ENCODE measurements at regions not wholly inside any gene's neighbourhood (a gene's known extent, or its start where the extent isn't known, plus 50 kb on each side); places are given as distances from the start of the nearest gene placed in this dataset.

DNA sequence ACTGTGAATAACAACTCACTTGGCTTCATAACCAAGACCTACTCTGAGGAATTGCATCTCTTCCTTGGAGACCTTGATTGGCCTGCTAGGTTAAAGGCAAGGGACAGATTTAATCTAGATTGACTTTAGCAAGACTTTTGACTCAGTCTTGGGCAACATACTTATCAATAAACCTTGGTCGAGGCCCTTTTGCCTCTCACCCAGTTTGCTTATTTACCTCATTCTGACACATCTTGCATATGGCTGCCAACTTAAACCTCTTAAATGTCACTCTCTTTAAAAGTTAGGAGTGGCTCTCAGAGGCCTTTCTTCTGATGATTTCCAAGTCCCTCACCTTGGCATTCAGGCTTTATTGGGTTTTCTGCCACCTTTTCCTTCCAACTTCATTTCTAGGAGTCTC, 124.5 kb downstream of the BAMBI start:
- no peak for DNase-seq (ENCODE audit: low spot score)
- TF ChIP-seq, protein P1, sequence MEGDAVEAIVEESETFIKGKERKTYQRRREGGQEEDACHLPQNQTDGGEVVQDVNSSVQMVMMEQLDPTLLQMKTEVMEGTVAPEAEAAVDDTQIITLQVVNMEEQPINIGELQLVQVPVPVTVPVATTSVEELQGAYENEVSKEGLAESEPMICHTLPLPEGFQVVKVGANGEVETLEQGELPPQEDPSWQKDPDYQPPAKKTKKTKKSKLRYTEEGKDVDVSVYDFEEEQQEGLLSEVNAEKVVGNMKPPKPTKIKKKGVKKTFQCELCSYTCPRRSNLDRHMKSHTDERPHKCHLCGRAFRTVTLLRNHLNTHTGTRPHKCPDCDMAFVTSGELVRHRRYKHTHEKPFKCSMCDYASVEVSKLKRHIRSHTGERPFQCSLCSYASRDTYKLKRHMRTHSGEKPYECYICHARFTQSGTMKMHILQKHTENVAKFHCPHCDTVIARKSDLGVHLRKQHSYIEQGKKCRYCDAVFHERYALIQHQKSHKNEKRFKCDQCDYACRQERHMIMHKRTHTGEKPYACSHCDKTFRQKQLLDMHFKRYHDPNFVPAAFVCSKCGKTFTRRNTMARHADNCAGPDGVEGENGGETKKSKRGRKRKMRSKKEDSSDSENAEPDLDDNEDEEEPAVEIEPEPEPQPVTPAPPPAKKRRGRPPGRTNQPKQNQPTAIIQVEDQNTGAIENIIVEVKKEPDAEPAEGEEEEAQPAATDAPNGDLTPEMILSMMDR (IDR thresholded peaks at IDR 0.05): no peak
- Histone ChIP-seq H3K27ac (no peak overlapping the region), H3K4me3 (no peak overlapping the region)

DNA sequence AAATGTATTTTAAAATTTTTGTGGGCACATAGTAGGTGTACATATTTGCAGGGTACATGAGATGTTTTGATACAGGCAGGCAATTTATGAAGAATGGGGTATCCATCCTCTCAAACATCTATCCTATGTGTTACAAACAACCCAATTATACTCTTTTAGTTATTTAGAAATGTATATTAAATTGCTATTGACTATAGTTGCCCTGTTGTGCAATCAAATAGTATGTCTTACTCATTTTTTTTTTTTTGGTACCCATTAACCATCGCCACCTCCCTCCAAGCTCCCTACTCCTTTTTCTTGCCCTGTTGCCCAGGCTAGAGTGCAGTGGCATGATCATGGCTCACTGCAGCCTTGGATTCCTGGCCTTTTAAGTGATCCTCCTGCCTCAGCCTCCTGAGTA, 128.1 kb downstream of the BAMBI start:
- no peak for DNase-seq (ENCODE audit: low spot score)
- TF ChIP-seq, protein P1 (IDR thresholded peaks at IDR 0.05): no peak
- Histone ChIP-seq H3K4me3 (no peak overlapping the region), H3K27ac (no peak overlapping the region)

DNA sequence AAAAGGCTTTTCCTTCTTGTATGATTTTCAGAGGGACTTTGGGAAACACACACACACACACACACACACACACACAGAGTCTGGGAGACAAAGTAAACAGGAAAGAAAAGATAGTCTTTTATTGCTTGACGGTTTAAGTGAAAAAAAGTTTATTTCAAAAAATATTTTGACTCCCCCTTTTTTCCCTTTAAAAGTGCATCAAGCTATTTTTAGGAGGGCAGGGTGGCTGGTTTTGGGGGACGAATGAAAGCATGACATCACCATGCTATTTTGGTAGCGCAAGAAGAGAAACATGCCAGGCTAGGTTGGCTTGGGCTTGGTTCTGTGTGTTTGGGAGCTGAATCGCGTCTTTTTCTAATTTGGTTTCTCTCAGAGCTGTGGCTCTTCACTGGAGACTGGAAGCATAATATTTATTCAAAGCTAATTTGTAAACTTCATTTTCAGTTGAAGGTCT, 129.2 kb downstream of the BAMBI start:
- Histone ChIP-seq H3K27ac (peak overlapping the region; percentile 70 to 74), H3K4me3 (peak overlapping the region; percentile 50)
- DNase-seq (ENCODE audit: low spot score): no peak
- TF ChIP-seq, protein P1 (IDR thresholded peaks at IDR 0.05): no peak

DNA sequence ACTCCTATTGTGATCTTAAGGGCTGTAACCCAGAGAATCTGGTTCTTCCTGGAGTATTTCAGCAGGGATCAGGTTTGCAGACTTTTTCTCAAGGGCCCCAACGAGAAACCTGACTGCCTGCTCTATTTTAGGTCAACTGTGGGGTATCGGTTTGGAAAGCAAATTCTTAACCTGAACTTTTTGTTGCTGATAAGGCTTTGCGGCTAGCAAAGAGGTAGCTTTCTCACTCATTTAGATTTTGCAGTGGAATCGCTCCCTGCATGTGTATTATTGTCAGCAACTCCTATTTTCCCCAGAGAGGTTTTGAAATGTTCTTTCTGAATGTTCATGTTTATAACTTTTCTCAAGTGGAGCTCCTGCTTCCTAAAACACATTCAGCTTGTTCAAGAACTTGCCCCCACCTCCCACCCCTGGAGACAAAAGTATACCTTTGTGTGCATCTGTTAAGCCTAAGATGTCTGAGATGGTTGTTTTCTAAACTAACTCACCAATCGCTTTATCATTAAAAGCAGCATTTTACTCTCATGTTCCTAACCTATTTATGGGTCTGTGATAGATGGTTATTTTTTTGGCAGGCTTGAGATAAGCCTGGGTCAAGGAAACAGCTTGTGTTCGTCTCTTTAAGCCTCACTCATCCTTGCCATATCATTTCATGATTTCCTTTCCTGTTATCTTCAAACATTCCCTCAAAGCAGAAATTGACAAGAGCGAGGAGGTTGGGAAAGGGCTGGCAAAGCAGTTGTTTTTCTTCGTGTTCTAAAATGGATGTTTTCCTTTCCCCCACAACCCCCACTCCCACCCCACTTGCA, 129.8 kb downstream of the BAMBI start:
- TF ChIP-seq, protein P1 (IDR thresholded peaks at IDR 0.05): no peak
- peak overlapping the region; percentile 70 to 74 for H3K27ac ChIP-seq
- peak overlapping the region; percentile 50 for H3K4me3 ChIP-seq
- DNase-seq (ENCODE audit: low spot score): no peak

DNA sequence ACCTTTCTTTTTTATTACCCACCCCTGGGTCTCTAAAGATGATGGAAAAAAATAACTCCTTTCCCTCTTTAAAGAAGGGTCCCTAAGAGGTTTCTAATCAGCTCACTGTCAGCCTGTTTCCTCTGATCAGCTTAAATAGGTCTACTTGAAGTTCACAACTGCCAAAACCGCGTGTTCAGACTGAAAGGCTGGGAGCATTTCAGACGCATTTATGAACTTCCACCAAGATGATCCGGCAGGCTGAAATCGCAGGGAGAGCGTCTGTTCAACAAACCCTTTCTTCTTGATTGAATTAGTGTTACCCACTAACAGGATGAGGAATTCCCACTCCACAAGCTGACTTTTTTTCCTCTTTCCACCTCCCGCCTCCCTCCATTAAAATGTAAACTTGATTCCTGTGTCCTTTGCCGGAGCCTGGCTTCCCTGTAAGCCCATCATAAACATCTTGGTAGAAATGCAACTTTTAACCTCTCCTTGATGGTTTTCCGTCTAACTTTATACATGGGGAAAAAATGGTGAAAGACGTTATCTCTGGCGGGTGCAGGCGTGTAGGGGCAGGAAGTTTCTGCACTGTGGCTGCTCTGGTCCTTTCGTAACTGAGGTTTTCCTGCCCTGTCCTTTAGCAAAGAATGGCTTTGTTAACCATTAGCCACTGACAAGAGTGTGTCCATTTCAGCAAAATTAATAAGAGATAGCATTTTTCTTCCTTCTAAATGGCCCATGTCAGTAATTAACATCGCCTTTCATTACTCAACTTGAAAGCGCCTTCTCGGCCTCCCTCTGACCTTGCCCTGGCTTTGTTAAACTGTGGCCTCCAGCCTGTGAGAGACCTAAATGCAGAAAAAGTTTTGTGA, 130.7 kb downstream of the BAMBI start:
- TF ChIP-seq, protein P1 (IDR thresholded peaks at IDR 0.05): no peak
- peak overlapping the region; percentile 70 to 74 for H3K27ac ChIP-seq

DNA sequence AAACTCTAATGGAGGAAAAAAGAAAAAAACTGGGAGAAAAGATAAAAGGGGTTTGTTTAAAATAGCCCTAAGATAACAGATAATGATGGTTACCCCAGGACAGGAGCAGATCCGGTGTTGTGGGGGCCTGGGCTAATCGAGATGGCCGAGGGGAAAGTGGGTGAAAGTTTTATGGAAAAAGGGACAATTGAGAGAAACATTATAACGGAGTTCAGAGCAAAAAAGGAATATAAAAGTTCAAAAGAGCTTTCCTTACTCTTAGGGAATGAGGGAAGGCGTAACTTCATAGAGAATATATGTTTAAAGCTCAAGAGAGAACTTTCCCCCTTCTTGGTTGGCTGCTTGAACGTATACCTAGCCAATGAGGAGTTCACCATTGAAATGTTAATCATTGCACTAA, 131.4 kb downstream of the BAMBI start:
- Histone ChIP-seq H3K4me3 (no peak overlapping the region), H3K27ac (no peak overlapping the region)
- TF ChIP-seq, protein P1 (IDR thresholded peaks at IDR 0.05): no peak
- no peak for DNase-seq (ENCODE audit: low spot score)

More for the DNA sequence above, 130.7 kb downstream of the BAMBI start:
- no peak for DNase-seq (ENCODE audit: low spot score)
- H3K4me3 ChIP-seq: peak overlapping the region; percentile 50
